GM23248 (cell line): ENCODE measurements at regions not wholly inside any gene's neighbourhood (a gene's known extent, or its start where the extent isn't known, plus 50 kb on each side); places are given as distances from the start of the nearest gene placed in this dataset.

Experiments
- DNase-seq: peaks from one replicate; pipeline ENCODE4 v3.0.0-alpha.2; 2015
- H2AFZ ChIP-seq: fragments of 200-600 bp; sonication (generic); 2 replicates; pipeline ENCODE4 v1.6.1; 2016; ENCODE audit warnings: antibody characterized with exemption
- H3F3A ChIP-seq: fragments of 200-600 bp; sonication (generic); 2 replicates; pipeline ENCODE4 v1.6.1; 2016; ENCODE audit warnings: mild to moderate bottlenecking, antibody characterized with exemption, mixed run types; ENCODE audit not compliant: insufficient read depth
- H3K27ac ChIP-seq: fragments of 200-600 bp; sonication (generic); 2 replicates; pipeline ENCODE4 v1.5.1; 2016; ENCODE audit warnings: mild to moderate bottlenecking
- H3K27me3 ChIP-seq: fragments of 200-600 bp; sonication (generic); replicated peaks from 2 replicates; pipeline ENCODE4 v1.6.1; 2016; ENCODE audit warnings: mild to moderate bottlenecking; ENCODE audit not compliant: insufficient read depth
- H3K36me3 ChIP-seq: fragments of 200-600 bp; sonication (generic); 2 replicates; pipeline ENCODE4 v1.6.1; 2016; ENCODE audit warnings: low read depth, mild to moderate bottlenecking
- H3K4me1 ChIP-seq: fragments of 200-600 bp; sonication (generic); 2 replicates; pipeline ENCODE4 v1.6.1; 2016; ENCODE audit warnings: mild to moderate bottlenecking; ENCODE audit not compliant: insufficient read depth
- H3K4me2 ChIP-seq: fragments of 200-600 bp; sonication (generic); one replicate; pipeline ENCODE4 v1.6.1; 2016; ENCODE audit warnings: mild to moderate bottlenecking; ENCODE audit not compliant: unreplicated experiment
- H3K4me3 ChIP-seq: fragments of 200-600 bp; sonication (generic); 2 replicates; pipeline ENCODE4 v1.5.1; 2016; ENCODE audit warnings: mild to moderate bottlenecking
- H3K79me2 ChIP-seq: fragments of 200-600 bp; sonication (generic); 2 replicates; pipeline ENCODE4 v1.6.1; 2016; ENCODE audit warnings: mild to moderate bottlenecking; ENCODE audit not compliant: insufficient read depth
- H3K9ac ChIP-seq: fragments of 200-600 bp; sonication (generic); 2 replicates; pipeline ENCODE4 v1.6.1; 2016; ENCODE audit warnings: mild to moderate bottlenecking
- H3K9me2 ChIP-seq: fragments of 200-600 bp; sonication (generic); 2 replicates; pipeline ENCODE4 v1.6.1; 2016; ENCODE audit warnings: mixed run types, mild to moderate bottlenecking, moderate library complexity; ENCODE audit not compliant: insufficient read depth
- H3K9me3 ChIP-seq: fragments of 200-600 bp; sonication (generic); one replicate; pipeline ENCODE4 v1.6.1; 2017; ENCODE audit warnings: low read depth
- H4K20me1 ChIP-seq: fragments of 200-600 bp; sonication (generic); 2 replicates; pipeline ENCODE4 v1.6.0; 2016; ENCODE audit not compliant: insufficient read depth
- EZH2 ChIP-seq: fragments of 200-600 bp; sonication (generic); IDR thresholded peaks from 2 replicates; pipeline ENCODE4 v1.6.1; 2018; ENCODE audit warnings: antibody characterized with exemption, mild to moderate bottlenecking; ENCODE audit not compliant: insufficient read depth, poor library complexity, severe bottlenecking
- EZH2phosphoT487 ChIP-seq: fragments of 200-600 bp; sonication (generic); IDR thresholded peaks from 2 replicates; pipeline ENCODE4 v1.6.1; 2018; ENCODE audit warnings: antibody characterized with exemption, moderate library complexity, mild to moderate bottlenecking, low read depth; ENCODE audit not compliant: insufficient read depth
- WGBS, 2 experiments: methylation state at CpG; one replicate each; pipeline ENCODE4 v1.1.6; 2015 to 2017; ENCODE audit warnings: low lambda C conversion rate in 2 of 2, low coverage in 1 of 2; ENCODE audit errors: missing lambda C conversion rate in 2 of 2; 5-methylcytosine and 5-hydroxymethylcytosine counted together
- in situ Hi-C: fragments of 300-500 bp; cut with MboI; formaldehyde crosslinking; loops from 2 replicates; pipeline ENCODE4 v1.15.0; 2020

DNA sequence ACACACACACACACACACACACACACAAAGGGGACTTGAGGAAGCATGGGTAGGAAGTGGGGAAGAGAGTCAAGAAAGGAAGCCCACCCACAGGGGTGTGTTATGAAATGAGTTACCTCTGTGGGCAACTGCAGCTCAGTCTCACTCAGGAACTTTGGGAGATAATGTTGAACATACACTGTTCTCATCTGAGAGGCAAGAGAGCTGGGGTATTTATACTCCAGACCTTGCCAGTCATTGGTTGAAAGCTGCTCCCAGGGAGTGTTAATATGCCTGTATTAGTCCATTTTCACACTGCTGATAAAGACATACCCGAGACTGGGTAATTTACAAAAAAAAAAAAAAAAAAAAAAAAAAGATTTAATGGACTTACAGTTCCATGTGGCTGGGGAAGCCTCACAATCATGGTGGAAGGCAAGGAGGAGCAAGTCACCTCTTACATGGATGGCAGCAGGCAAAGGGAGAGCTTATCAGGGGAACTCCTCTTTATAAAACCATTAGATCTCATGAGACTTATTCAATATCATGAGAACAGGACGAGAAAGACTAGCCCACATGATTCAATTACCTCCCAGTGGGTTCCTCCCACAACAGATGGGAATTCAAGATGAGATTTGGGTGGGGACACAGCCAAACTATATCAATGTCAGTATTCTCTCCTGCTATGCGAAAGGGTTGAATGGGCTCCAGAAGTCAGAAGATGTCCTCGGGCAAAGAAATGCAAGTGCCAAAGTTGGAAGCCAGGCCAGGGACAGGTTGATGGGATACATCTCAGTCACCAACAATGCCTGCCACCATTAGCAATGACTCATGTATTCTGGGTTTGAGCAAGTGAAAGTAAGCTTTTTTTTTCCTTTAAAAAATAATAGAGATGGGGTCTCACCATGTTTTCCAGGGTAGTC lies 270.5 kb downstream of the MRTFB start:
- Histone ChIP-seq H3K4me2 (no peak overlapping the region), H3K9me2 (no peaks in the 10 kb centered on the region), H3K9ac (no peak overlapping the region), H3K36me3 (no peaks in the 10 kb centered on the region), H3K4me1 (0 out of 2 replicates have a peak, but pooled peaks cover 6% of the 10 kb centered on the region), H3K4me3 (no peak overlapping the region), H3F3A (no peaks in the 10 kb centered on the region), H2AFZ (no peak overlapping the region), H4K20me1 (no peaks in the 10 kb centered on the region), H3K79me2 (no peaks in the 10 kb centered on the region), H3K27ac (no peak overlapping the region), H3K27me3 (no peaks in the 10 kb centered on the region), H3K9me3 (no peaks in the 10 kb centered on the region)
- no peak for DNase-seq
- TF ChIP-seq EZH2: no peak
- no peak for TF ChIP-seq EZH2phosphoT487
- in situ Hi-C loops: no loop called here
- 83 to 85% methylated on average over 4 of the region's 4 CpGs for WGBS, 2 experiments

DNA sequence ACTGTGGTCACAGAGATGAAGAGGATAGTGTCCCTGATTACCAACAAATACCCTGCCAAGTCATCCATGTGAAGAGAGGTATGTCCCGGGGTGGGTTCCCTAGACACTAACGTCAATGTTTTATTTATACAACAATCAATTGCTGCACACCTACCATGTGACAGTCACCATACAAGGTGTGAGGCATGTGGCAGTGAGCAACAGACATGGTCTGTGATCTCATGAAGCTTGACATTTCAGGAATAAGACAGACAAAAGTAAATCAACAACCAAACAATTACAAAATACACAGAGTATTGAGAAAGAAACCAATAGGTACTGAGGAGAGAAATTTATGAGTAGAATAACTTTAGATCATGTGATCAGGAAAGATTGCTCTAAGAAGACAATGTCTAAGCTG lies 268.6 kb downstream of the MRTFB start:
- no peaks in the 10 kb centered on the region for H3K36me3 ChIP-seq
- 90 to 92% methylated on average over 2 of the region's 2 CpGs for WGBS, 2 experiments

DNA sequence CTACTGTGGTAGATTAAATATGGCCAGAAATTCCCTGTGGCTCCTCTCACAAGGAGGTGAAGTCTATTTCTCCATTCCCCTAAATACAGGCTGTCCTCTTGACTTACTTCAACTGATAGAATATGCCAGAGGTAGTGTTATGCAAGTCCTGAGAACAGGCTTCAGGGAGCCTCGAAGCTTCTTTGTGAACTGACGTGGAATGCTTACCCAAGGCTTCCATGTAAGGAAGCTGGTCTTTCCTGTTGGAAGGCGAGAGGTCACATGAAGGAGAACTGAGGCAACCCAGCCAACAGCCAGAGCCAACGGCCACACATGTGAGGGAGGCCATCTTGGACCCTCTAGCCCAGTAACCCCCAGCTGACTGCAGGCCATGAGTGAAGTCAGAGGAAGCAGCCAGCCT lies 267.9 kb downstream of the MRTFB start:
- Histone ChIP-seq H2AFZ (no peak overlapping the region), H3K27me3 (no peaks in the 10 kb centered on the region), H3K36me3 (no peaks in the 10 kb centered on the region), H3K4me3 (no peak overlapping the region), H3F3A (peaks cover 6% of the 10 kb centered on the region; the same call in 1 of the 2 replicates), H3K9me2 (no peaks in the 10 kb centered on the region), H3K4me1 (peaks cover 10% of the 10 kb centered on the region), H3K27ac (no peak overlapping the region), H3K9me3 (no peaks in the 10 kb centered on the region), H3K9ac (no peak overlapping the region), H3K4me2 (no peak overlapping the region), H4K20me1 (no peaks in the 10 kb centered on the region), H3K79me2 (no peaks in the 10 kb centered on the region)
- in situ Hi-C loops: no loop called here
- 81 to 86% methylated on average over 4 of the region's 4 CpGs for WGBS, 2 experiments
- TF ChIP-seq EZH2: no peak
- no peak for TF ChIP-seq EZH2phosphoT487
- DNase-seq: no peak

More for the DNA sequence above, 268.6 kb downstream of the MRTFB start:
- Histone ChIP-seq H3K9ac (no peak overlapping the region), H2AFZ (no peak overlapping the region), H3F3A (no peaks in the 10 kb centered on the region), H3K4me3 (no peak overlapping the region), H3K4me1 (0 out of 2 replicates have a peak, but pooled peaks cover 6% of the 10 kb centered on the region), H4K20me1 (no peaks in the 10 kb centered on the region), H3K9me3 (no peaks in the 10 kb centered on the region), H3K4me2 (no peak overlapping the region), H3K27me3 (no peaks in the 10 kb centered on the region), H3K79me2 (no peaks in the 10 kb centered on the region), H3K9me2 (no peaks in the 10 kb centered on the region), H3K27ac (no peak overlapping the region)
- no peak for TF ChIP-seq EZH2phosphoT487
- no peak for TF ChIP-seq EZH2
- in situ Hi-C loops: no loop called here
- DNase-seq: no peak

DNA sequence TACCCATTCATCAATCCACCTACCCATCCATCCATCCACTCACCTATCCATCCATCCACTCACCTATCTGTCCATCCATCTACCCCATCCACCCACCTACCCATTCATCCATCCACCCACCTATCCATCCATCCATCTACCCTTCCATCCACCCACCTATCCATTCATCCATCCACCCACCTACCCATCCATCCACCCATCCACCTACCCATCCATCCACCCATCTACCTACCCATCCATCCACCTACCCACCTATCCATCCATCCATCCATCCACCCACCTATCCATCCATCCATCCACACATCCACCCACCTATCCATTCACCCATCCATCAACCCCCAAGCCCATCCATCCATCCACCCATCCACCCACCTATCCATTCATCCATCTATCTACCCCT lies 267.1 kb downstream of the MRTFB start:
- in situ Hi-C loops: no loop called here

More for the DNA sequence above, 267.1 kb downstream of the MRTFB start:
- no peaks in the 10 kb centered on the region for H3K36me3 ChIP-seq
- no peak overlapping the region for H3K9ac ChIP-seq
- no peaks in the 10 kb centered on the region for H3K9me3 ChIP-seq
- peaks cover 10% of the 10 kb centered on the region for H3K4me1 ChIP-seq
- H3K27ac ChIP-seq: no peak overlapping the region
- H3K27me3 ChIP-seq: no peaks in the 10 kb centered on the region
- H3K9me2 ChIP-seq: no peaks in the 10 kb centered on the region
- no peak for DNase-seq
- no peak overlapping the region for H3K4me2 ChIP-seq
- H3K79me2 ChIP-seq: no peaks in the 10 kb centered on the region
- peaks cover 13% of the 10 kb centered on the region; the same call in 1 of the 2 replicates for H3F3A ChIP-seq
- no peak overlapping the region for H2AFZ ChIP-seq
- H4K20me1 ChIP-seq: no peaks in the 10 kb centered on the region
- H3K4me3 ChIP-seq: no peak overlapping the region
- no peak for TF ChIP-seq EZH2phosphoT487
- TF ChIP-seq EZH2: no peak
